ENCODE measurements at regions not wholly inside any gene's neighbourhood (a gene's known extent, or its start where the extent isn't known, plus 50 kb on each side); places are given as distances from the start of the nearest gene placed in this dataset.

- Histone ChIP-seq H3K4me1 (ENCODE audit: control insufficient read depth, insufficient read depth, low read length) (no peaks in the 10 kb centered on the region), H3K27ac (ENCODE audit: low read length) (no peak overlapping the region), H3K36me3 (ENCODE audit: control insufficient read depth, insufficient read depth, low read length) (no peaks in the 10 kb centered on the region), H3K4me3 (ENCODE audit: low read depth in 2 of 2, low read length in 2 of 2) (no peak overlapping the region), H3K27me3 (ENCODE audit: control insufficient read depth, insufficient read depth, low read length) (no peaks in the 10 kb centered on the region), H3K9me3 (ENCODE audit: control insufficient read depth, insufficient read depth, low read depth, low read length) (no peaks in the 10 kb centered on the region)
- ATAC-seq (no peak), DNase-seq (ENCODE audit: low read depth, low spot score) (no peak)
- no TSS peak for BruUV-seq (replicated peaks)
- ChIA-PET POLR2A (no interaction called here), CTCF (no interaction called here)
- in situ Hi-C loops (cut with HindIII; ENCODE audit: low pct_unique_long_range_greater_than_20kb, low sequenced_read_pairs) (no loop called here), intact Hi-C loops (cut with micrococcal nuclease; ENCODE audit: unreplicated experiment) (no loop called here)
- no peak for TF ChIP-seq CTCF (IDR thresholded peaks at IDR 0.05)
- TF ChIP-seq POLR2AphosphoS5 (IDR thresholded peaks at IDR 0.05; ENCODE audit: low read depth, low read length) = no peak
- no peak for TF ChIP-seq REST (IDR thresholded peaks at IDR 0.05; ENCODE audit: insufficient read depth in 1 of 2, low read depth in 2 of 2, low read length in 1 of 2)
- TF ChIP-seq TCF7L2 (IDR thresholded peaks at IDR 0.05; ENCODE audit: low read depth, low read length) = no peak
- TF ChIP-seq SIN3A (IDR thresholded peaks at IDR 0.05; ENCODE audit: borderline replicate concordance, insufficient read depth, low read depth, low read length) = no peak
Measured at GRCh38 chr1:213685992-213686582, 301.7 kb upstream of the PROX1 start.

- Histone ChIP-seq H3K4me3 (ENCODE audit: low read depth in 2 of 2, low read length in 2 of 2) (no peak overlapping the region), H3K9me3 (ENCODE audit: control insufficient read depth, insufficient read depth, low read depth, low read length) (no peaks in the 10 kb centered on the region), H3K36me3 (ENCODE audit: control insufficient read depth, insufficient read depth, low read length) (no peaks in the 10 kb centered on the region), H3K4me1 (ENCODE audit: control insufficient read depth, insufficient read depth, low read length) (no peaks in the 10 kb centered on the region), H3K27me3 (ENCODE audit: control insufficient read depth, insufficient read depth, low read length) (no peaks in the 10 kb centered on the region), H3K27ac (ENCODE audit: low read length) (no peak overlapping the region)
- DNase-seq (ENCODE audit: low read depth, low spot score) (no peak), ATAC-seq (no peak)
- CTCF ChIA-PET = no interaction called here
- intact Hi-C loops (cut with micrococcal nuclease; ENCODE audit: unreplicated experiment) = no loop called here
- TF ChIP-seq POLR2AphosphoS5 (IDR thresholded peaks at IDR 0.05; ENCODE audit: low read depth, low read length) (no peak), TCF7L2 (IDR thresholded peaks at IDR 0.05; ENCODE audit: low read depth, low read length) (no peak), REST (IDR thresholded peaks at IDR 0.05; ENCODE audit: insufficient read depth in 1 of 2, low read depth in 2 of 2, low read length in 1 of 2) (no peak), CTCF (IDR thresholded peaks at IDR 0.05) (no peak), SIN3A (IDR thresholded peaks at IDR 0.05; ENCODE audit: borderline replicate concordance, insufficient read depth, low read depth, low read length) (no peak)
- in situ Hi-C loops (cut with HindIII; ENCODE audit: low pct_unique_long_range_greater_than_20kb, low sequenced_read_pairs) = no loop called here
- BruUV-seq (replicated peaks) = no TSS peak
- POLR2A ChIA-PET = no interaction called here
Measured at GRCh38 chr1:213686983-213687382, 300.8 kb upstream of the PROX1 start.

Data from Panc1 (cell line).